ENCODE measurements at regions not wholly inside any gene's neighbourhood (a gene's known extent, or its start where the extent isn't known, plus 50 kb on each side); places are given as distances from the start of the nearest gene placed in this dataset.
"Not testable (repeated sequence)": the region's sequence is repeated elsewhere in the genome, so short reads cannot be mapped to it uniquely, and the experiment has no call there.

DNA sequence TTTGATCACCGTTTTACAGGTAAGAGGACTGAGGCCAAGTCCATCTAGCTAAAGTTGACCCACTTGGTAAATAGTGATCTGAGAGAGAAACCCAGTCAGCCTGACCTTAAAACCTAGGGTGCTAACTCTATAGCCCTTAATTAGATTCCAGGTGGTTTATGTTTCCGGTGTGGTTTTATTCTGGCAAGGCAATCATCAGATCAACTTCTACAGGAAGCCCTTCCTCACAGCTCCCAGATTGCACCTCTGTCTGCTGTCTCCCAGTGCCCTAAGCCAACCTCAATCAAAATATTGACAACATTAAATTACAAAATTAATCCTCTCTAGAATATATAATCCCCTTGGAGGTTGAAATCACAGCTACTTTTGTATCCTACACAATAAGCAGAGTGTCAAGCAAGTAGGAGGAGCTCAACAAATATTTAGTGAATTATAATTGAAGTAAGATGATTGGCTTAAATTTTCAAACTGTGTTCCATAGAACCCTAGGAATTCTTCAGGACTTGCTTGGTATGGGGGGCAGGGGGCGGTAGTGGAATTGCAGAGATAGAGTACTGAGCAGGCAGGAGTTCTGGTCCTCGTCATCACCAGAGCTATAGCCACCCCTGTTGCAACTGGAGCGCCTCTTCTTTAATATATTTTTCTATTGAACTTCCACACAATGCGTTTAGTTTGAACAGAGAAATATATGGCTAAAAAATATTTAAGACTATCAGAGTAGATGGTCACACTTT lies 692.8 kb upstream of the LRRN3 start:
- H3K36me3 ChIP-seq = no peaks in the 10 kb centered on the region
- DNase-seq = no peak
- H3K27me3 ChIP-seq = no peaks in the 10 kb centered on the region
- H3K4me3 ChIP-seq = no peak overlapping the region
- H3K9me3 ChIP-seq = no peaks in the 10 kb centered on the region

DNA sequence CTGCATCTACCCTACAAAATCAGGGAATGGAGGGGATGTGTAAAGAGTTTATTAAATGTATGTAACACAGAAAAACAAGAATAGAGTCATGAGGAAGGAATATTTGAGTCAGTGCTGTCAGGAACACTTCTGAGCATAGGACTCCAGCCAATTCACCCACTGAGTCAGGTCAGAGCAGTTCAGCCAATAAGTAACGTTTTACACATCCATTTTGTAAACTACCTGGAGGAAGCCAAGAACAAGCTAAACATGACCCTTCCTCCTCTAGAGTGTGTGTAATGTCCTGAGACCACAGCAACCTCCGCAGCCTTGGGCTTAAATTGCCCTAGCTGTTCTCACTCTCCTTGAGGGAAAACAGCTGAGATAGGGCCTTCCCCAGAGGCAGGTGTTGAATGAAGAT lies 691.5 kb upstream of the LRRN3 start:
- Histone ChIP-seq H3K9me3 (no peaks in the 10 kb centered on the region), H3K4me3 (no peak overlapping the region), H3K27me3 (no peaks in the 10 kb centered on the region), H3K36me3 (no peaks in the 10 kb centered on the region)
- DNase-seq = peak; percentile 0

DNA sequence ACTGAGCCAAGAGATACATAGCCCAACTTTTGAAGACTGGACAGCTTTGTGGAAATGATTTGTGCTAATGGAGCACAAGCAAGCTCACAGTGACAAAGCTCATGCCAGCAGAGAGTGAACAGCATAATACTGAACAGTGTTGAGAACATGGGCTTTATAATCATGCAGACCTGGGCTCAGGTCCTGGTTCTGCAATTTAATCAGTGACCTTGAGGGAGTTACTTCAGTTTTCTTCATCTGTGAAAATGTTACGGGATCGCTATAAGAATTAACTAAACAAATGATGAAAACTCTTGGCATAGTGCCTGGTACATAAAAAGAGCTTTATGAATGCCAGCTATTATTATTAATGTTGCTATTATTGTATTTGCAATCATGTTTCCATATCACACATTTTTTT lies 690.5 kb upstream of the LRRN3 start:
- DNase-seq = no peak
- H3K27me3 ChIP-seq = no peaks in the 10 kb centered on the region
- H3K9me3 ChIP-seq = no peaks in the 10 kb centered on the region
- no peak overlapping the region for H3K4me3 ChIP-seq
- H3K36me3 ChIP-seq = no peaks in the 10 kb centered on the region

DNA sequence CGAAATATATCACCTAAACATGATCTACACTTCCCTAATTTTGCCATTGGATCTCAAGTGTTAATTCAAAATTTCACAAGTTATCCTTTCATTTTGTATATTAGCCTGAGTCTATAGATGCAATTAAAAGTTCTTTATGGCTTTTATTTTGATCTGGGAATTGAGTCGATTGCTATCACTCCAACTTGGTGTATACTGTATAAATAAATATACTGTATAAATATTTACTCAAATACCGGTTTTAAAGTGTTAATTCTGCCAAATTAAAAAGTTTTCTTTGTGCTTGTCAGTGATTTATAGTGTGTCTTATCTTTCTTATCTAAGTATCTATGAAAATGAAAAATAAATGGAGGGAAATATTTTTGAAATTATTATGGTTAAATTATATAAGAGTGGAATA lies 683.7 kb upstream of the LRRN3 start:
- no peak for DNase-seq
- Histone ChIP-seq H3K36me3 (no peaks in the 10 kb centered on the region), H3K4me3 (no peak overlapping the region), H3K27me3 (no peaks in the 10 kb centered on the region), H3K9me3 (no peaks in the 10 kb centered on the region)

DNA sequence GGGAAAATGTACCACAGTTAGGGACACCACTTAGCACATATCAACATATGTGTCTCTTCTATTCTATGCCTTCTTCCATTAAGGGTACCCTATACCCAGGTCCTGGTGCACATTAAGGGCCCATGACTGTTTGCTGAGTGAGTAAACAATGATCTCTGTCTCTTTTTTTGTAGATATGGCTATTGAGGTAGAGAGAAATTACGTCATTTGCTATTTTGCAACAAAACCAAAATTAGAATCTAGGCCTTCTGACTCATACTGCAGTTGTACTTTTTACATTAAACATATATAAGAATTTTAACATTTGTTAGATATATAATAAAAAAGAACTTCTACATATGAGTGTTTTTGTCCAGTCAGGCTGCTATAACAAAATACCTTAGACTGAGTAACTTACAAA lies 683.2 kb upstream of the LRRN3 start:
- DNase-seq = no peak

DNA sequence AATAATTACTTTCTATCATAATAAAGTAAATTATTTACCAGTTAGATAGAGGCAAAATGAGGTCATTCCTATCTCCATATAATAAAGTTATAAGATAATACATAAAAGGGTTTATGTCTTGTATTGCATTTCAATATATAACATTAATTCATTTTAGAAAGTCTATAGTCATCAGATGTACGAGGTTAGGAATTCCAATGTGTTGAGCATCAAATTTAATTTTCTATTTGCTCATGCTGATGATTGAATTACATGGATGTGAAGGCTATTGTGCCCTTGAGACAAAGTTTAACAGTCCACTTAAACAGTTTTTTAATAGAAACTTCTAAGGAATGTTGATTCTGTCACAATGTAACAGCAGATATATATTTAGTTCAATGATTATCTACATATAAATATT lies 678.3 kb upstream of the LRRN3 start:
- no peak overlapping the region for H3K4me3 ChIP-seq
- H3K9me3 ChIP-seq = no peaks in the 10 kb centered on the region
- no peaks in the 10 kb centered on the region for H3K36me3 ChIP-seq
- H3K27me3 ChIP-seq = no peaks in the 10 kb centered on the region
- DNase-seq = no peak

More for the DNA sequence above, 683.2 kb upstream of the LRRN3 start:
- Histone ChIP-seq H3K9me3 (no peaks in the 10 kb centered on the region), H3K36me3 (no peaks in the 10 kb centered on the region), H3K27me3 (no peaks in the 10 kb centered on the region), H3K4me3 (no peak overlapping the region)

DNA sequence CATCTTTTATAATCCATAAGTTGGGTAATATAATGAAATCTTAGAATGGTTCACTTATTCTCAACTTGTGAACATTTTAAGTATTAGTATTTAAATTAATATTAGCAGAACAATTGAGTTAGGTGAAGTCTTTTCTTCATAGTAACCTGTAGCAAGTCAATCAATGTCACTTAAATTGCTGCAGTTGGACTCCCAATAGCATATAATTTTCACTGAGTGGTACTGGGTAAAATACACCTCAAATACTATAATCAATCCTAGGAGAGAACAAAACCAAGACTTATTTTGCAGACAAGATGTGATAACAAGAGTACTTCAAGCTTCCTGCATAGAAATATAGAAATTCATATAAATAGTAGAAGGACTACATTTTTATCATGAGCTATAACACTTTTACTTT lies 677.9 kb upstream of the LRRN3 start:
- Histone ChIP-seq H3K27me3 (no peaks in the 10 kb centered on the region), H3K36me3 (no peaks in the 10 kb centered on the region), H3K4me3 (no peak overlapping the region), H3K9me3 (no peaks in the 10 kb centered on the region)
- DNase-seq = no peak

DNA sequence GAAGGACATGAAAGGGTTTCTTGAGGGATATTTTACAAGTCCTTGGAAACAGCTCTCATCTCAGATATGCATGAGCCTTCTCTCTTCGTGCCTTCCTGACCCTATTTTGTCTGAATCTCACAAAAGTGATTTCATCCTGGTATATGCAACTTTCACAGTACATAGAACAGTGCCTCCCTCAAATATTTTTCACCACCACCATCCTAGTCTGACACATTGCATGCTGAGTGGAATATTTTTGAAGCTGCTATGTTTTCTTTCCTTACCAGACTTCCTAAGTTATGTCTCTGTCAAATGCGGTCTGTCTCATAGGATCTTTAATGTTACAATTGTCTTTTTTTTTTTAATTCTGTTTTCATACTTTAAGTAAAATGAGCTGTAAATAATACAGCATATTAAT lies 673.3 kb upstream of the LRRN3 start:
- Histone ChIP-seq H3K27me3 (no peaks in the 10 kb centered on the region), H3K36me3 (no peaks in the 10 kb centered on the region), H3K9me3 (no peaks in the 10 kb centered on the region), H3K4me3 (no peak overlapping the region)
- DNase-seq = no peak

DNA sequence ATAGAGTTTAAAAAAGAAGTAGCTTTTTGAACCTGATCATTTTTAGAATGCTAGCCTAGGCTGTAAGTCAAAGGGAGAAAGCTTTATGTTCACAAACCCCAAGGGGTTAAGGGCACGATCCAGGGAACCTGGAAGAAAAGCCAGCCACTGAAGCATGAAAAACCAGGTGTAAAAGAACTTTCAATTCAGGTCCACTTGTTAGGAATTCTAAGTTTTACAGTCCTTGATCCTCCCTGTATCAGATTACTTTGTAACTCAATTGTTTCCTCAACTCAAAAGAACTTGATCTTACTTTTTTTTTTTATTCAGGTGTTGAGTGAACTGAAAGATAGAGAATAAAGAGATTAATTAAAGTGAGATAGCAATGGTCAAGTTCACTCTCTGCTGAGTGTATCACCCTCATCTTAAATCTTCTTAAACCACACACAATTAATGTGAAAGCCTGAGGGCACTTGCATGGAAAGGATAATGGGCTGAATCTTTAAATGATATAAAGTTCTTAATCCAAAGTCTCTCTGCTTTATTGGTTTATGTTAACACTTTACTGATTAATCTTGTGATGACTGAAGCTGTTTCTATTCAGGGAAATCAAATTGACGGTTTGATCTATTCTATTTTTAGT lies 672.2 kb upstream of the LRRN3 start:
- Histone ChIP-seq H3K9me3 (no peaks in the 10 kb centered on the region), H3K4me3 (no peak overlapping the region), H3K36me3 (no peaks in the 10 kb centered on the region), H3K27me3 (no peaks in the 10 kb centered on the region)
- DNase-seq = no peak

DNA sequence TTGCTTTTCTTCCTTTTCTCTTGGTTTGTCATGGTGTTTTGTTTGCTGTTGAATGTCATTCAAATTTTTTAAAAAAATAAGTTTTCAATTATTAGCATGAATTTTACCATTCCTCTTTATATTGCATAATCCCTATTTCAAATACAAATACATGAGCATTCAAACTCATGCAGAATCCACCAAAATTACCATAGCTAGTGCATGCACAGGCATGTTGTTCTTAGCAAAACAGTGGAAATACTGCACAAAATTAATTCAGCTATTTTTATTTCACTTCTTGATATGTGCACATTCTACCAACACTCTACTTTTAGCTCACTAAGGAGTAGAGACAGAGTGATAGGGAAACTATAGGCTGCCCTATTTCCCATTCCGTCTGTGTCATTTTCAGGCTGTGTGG lies 670.1 kb upstream of the LRRN3 start:
- Histone ChIP-seq H3K4me3 (no peak overlapping the region), H3K36me3 (no peaks in the 10 kb centered on the region), H3K27me3 (no peaks in the 10 kb centered on the region), H3K9me3 (no peaks in the 10 kb centered on the region)
- no peak for DNase-seq

DNA sequence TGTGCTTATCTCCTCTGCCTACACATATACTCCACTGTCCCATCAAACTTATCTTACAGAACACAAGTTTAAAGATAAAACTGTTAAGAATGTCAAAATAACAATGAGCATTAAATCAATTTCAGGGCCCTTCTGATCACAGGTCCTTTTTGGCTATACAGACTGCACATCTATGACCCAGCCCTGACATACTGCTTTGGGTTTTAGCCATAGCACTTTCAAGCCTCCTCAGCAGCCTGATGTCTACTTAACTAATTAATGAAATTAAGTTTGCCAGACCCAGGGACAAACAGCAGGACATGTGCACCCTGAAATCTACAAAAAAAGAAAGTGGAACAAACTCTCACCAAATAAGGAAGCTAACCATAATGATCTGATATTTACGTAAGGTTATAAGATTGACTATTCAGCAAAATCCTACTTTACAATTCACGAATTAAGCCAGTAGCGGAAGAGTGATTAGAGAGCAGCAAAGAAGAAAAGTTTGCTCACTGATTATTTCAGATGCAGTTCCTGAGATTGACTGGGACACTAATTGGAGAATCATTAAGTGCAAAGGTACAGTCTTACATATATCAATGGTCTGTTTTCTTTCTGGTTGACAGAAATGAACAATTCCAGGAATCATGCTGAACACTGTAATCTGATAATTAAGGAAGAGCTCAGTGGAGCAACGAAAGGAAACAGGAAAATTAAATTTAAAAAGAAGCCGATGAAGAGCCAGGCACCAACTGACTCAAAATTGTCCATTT lies 669.3 kb upstream of the LRRN3 start:
- H3K4me3 ChIP-seq = no peak overlapping the region
- no peaks in the 10 kb centered on the region for H3K27me3 ChIP-seq
- no peaks in the 10 kb centered on the region for H3K36me3 ChIP-seq
- no peak for DNase-seq
- H3K9me3 ChIP-seq = no peaks in the 10 kb centered on the region

DNA sequence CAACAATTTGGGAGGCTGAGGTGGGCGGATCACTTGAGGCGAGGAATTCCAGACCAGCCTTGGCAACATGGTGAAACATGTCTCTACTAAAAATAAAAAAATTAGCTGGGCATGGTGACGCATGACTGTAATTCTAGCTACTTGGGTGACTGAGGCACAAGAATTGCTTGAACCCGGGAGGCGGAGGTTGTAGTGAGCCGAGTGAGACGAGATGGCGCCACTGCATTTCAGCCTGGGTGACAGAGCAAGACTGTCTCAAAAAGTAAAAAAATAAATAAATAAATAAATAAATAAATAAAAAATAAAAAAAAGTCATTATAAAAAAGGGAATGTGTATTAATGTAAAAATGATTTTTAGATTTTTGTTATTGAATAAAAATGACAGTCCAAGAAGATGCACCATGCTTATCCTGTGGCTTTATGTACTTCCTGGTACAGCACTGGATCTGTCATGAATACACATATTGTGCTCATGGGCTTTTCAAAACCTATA lies 658.8 kb upstream of the LRRN3 start:
- Histone ChIP-seq H3K36me3 (no peaks in the 10 kb centered on the region), H3K27me3 (no peaks in the 10 kb centered on the region), H3K9me3 (no peaks in the 10 kb centered on the region), H3K4me3 (no peak overlapping the region)
- DNase-seq = no peak

DNA sequence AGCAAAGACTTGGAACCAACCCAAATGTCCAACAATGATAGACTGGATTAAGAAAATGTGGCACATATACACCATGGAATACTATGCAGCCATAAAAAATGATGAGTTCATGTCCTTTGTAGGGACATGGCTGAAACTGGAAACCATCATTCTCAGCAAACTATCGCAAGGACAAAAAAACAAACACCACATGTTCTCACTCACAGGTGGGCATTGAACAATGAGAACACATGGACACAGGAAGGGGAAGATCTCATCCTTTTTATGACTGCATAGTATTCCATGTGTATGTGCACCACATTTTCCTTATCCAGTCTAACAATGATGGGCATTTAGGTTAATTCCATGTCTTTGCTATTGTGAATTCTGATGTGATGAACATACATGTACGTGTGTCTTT lies 652.0 kb upstream of the LRRN3 start:
- not testable (repeated sequence) for DNase-seq, H3K9me3 ChIP-seq, H3K4me3 ChIP-seq, H3K36me3 ChIP-seq, H3K27me3 ChIP-seq

DNA sequence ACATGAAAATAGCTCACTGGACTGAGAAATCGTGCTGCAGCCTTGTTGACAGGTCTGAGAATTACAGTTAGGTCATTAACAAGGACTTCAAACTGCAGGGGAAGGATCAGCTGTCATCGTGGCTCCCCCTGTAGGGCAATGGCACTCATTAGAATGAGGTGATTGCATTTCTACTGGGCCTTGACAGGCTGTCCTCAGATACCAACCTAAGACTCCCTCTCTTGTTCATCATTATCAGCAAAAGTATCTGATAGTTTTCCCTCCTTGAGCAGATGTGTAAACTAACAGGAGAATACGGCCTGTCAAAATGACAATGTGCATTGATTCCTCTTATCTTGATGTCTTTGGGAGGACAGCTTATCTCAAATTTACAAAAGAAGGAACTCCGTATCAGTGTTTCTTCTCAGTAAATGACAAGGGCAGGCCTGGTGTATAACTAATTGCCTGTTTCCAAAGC lies 648.5 kb upstream of the LRRN3 start:
- no peak for DNase-seq
- Histone ChIP-seq H3K36me3 (no peaks in the 10 kb centered on the region), H3K4me3 (no peak overlapping the region), H3K27me3 (no peaks in the 10 kb centered on the region), H3K9me3 (no peaks in the 10 kb centered on the region)

DNA sequence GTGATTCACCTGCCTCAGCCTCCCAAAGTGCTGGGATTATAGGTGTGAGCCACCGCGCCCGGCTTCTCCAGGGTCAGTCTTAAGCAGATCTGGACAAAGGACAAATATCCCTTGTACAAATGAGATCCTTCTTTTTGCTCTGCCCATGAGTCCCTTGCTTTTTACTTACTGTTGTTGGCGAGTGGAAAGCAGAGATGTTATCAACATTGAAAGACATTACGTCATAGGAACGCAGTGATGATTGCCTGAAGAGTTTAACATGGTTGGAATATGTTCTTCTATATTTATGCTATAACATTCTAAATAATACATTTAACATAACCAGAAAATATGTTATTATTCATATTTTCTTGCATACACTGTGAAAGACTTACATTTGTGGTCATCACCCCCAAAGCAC lies 644.3 kb upstream of the LRRN3 start:
- no peak for DNase-seq
- Histone ChIP-seq H3K27me3 (no peaks in the 10 kb centered on the region), H3K36me3 (no peaks in the 10 kb centered on the region), H3K4me3 (no peak overlapping the region), H3K9me3 (no peaks in the 10 kb centered on the region)

DNA sequence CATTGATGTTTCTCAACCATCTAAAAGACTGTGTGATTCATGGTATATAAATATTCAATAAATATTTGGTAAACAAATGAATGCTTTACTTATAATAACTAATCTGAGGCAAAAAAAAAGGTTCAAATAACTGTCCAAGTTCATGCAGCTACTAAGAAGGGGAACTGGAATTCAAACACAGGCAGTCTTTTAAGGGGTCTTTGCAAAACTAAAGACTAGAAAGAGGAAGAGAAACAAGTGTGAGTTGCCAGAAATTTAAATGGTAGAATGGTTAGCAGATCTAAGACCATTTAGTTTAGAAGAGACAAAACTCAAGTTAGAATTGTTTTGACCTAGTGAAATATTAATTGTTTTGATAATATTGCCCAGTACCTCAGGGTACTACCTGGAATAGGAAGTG lies 642.0 kb upstream of the LRRN3 start:
- Histone ChIP-seq H3K9me3 (no peaks in the 10 kb centered on the region), H3K4me3 (no peak overlapping the region), H3K36me3 (no peaks in the 10 kb centered on the region), H3K27me3 (no peaks in the 10 kb centered on the region)
- no peak for DNase-seq

DNA sequence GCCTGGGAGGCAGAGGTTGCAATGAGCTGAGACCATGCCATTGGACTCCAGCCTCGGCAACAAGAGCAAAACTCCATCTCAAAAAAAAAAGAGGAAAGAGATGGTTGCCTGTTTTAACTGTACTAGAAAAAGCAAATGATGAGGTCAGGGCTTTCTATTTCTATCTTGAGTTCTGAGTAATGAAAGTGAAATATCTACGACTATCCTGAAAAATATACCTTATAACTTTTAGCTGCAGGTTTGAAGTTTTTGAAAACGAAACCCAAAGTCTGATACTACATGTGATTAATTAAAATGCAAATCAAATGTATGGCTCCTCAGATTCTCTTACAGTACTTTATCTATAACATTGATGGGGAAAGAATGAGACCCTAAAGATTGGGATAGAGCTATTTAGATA lies 636.2 kb upstream of the LRRN3 start:
- no peaks in the 10 kb centered on the region for H3K27me3 ChIP-seq
- H3K4me3 ChIP-seq = no peak overlapping the region
- no peaks in the 10 kb centered on the region for H3K9me3 ChIP-seq
- no peak for DNase-seq
- no peaks in the 10 kb centered on the region for H3K36me3 ChIP-seq

DNA sequence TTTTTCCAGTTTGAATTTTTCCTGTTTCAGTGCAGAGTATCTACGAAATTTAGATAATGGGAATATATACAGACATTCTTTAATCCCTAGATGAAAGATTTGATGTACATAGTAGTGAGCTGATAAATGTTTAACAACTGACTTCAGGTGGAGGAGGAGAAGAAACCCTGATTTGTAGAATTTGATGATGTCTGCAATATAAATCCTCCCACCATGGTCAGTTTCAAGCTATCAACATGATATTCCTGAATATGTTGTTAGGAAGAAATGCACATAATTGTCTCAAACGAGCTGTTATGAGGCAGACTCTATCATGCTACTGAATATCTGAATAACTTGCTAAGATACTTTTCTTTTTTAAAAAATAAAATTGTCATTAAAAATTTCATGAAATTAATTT lies 629.3 kb upstream of the LRRN3 start:
- Histone ChIP-seq H3K9me3 (no peaks in the 10 kb centered on the region), H3K36me3 (no peaks in the 10 kb centered on the region), H3K4me3 (no peak overlapping the region), H3K27me3 (no peaks in the 10 kb centered on the region)
- no peak for DNase-seq
